ENCODE measurements at regions not wholly inside any gene's neighbourhood (a gene's known extent, or its start where the extent isn't known, plus 50 kb on each side); places are given as distances from the start of the nearest gene placed in this dataset.

DNA sequence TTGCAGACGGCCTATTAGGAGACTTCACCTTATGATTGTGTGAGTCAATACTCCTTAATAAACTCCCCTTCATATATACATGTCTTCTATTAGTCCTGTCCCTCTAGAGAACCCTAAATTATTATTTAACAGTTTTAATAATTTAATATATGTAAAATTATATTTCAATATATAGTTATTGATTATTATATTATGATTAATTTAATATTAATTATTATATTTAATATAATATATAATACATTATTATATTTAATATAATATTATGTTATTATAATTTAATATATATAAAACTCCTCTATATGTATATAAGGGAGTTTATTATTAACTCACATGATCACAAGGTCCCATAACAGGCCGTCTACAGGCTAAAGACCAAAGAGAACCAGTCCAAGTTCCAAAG, 533.2 kb downstream of the ARAP2 start:
- no peak for TF ChIP-seq POLR2A (IDR thresholded peaks at IDR 0.05)
- no peak for TF ChIP-seq POLR2AphosphoS5 (IDR thresholded peaks at IDR 0.05)
- TF ChIP-seq, protein P1, sequence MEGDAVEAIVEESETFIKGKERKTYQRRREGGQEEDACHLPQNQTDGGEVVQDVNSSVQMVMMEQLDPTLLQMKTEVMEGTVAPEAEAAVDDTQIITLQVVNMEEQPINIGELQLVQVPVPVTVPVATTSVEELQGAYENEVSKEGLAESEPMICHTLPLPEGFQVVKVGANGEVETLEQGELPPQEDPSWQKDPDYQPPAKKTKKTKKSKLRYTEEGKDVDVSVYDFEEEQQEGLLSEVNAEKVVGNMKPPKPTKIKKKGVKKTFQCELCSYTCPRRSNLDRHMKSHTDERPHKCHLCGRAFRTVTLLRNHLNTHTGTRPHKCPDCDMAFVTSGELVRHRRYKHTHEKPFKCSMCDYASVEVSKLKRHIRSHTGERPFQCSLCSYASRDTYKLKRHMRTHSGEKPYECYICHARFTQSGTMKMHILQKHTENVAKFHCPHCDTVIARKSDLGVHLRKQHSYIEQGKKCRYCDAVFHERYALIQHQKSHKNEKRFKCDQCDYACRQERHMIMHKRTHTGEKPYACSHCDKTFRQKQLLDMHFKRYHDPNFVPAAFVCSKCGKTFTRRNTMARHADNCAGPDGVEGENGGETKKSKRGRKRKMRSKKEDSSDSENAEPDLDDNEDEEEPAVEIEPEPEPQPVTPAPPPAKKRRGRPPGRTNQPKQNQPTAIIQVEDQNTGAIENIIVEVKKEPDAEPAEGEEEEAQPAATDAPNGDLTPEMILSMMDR (IDR thresholded peaks at IDR 0.05), result no peak
- Histone ChIP-seq H3K36me3 (no peaks in the 10 kb centered on the region), H3K27me3 (no peaks in the 10 kb centered on the region), H3K4me1 (no peaks in the 10 kb centered on the region), H3K4me3 (no peak overlapping the region), H3K27ac (no peak overlapping the region), H3K9me3 (peaks cover 15 to 27% of the 10 kb centered on the region in 2 donors)
- no peak for DNase-seq (ENCODE audit: low spot score in 2 of 2)
- intact Hi-C loops (cut with DNase I; ENCODE audit: low total_unique reads), result no loop called here

DNA sequence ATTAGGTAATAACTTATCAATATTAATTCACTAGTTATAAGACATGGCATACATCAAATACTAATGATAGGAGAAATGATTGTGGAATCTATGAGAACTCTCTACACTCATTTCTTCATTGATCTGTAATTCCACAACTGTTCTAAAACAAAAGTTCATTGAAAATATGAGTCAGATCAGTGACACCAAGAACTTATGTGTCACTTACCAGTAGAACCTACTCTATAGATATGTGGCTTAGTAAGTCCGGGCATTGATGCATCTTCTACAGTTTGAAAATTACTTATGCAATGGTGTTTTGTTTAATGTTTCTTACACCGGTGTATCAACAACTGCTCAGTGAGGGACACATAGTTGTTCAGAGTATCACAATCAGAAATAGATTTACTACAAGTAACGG, 520.3 kb downstream of the ARAP2 start:
- H3K9me3 ChIP-seq, result no peaks in the 10 kb centered on the region
- H3K36me3 ChIP-seq, result no peaks in the 10 kb centered on the region
- H3K4me1 ChIP-seq, result no peaks in the 10 kb centered on the region
- no peak for DNase-seq (ENCODE audit: low spot score in 2 of 2)
- no peak overlapping the region for H3K27ac ChIP-seq
- H3K27me3 ChIP-seq, result no peaks in the 10 kb centered on the region
- H3K4me3 ChIP-seq, result no peak overlapping the region
- TF ChIP-seq POLR2A (IDR thresholded peaks at IDR 0.05), result no peak
- TF ChIP-seq, protein P1 (IDR thresholded peaks at IDR 0.05), result no peak
- TF ChIP-seq POLR2AphosphoS5 (IDR thresholded peaks at IDR 0.05), result no peak
- intact Hi-C loops (cut with DNase I; ENCODE audit: low total_unique reads), result no loop called here

DNA sequence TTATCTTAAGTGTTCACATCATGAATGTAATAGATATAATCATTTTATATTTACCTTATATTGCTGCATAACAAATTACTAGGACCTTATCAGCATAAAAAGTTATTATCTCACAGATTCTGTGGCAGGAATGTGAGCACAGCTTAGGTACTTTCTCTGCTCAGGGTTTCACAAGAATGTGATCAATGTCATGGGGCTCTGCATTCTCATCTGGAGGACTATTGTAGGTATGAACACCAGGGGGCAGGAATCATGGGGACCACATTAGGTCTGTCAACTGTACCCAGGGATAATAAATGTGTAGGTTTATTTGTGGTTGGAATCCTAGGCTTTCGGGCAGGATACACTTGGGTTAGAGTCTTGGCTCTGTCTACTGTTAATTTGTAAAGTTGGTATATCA, 519.2 kb downstream of the ARAP2 start:
- Histone ChIP-seq H3K27me3 (no peaks in the 10 kb centered on the region), H3K4me3 (no peak overlapping the region), H3K27ac (no peak overlapping the region), H3K4me1 (no peaks in the 10 kb centered on the region), H3K36me3 (no peaks in the 10 kb centered on the region), H3K9me3 (no peaks in the 10 kb centered on the region)
- no peak for DNase-seq (ENCODE audit: low spot score in 2 of 2)
- intact Hi-C loops (cut with DNase I; ENCODE audit: low total_unique reads), result no loop called here
- TF ChIP-seq POLR2AphosphoS5 (IDR thresholded peaks at IDR 0.05), result no peak
- no peak for TF ChIP-seq POLR2A (IDR thresholded peaks at IDR 0.05)
- TF ChIP-seq, protein P1 (IDR thresholded peaks at IDR 0.05), result no peak

DNA sequence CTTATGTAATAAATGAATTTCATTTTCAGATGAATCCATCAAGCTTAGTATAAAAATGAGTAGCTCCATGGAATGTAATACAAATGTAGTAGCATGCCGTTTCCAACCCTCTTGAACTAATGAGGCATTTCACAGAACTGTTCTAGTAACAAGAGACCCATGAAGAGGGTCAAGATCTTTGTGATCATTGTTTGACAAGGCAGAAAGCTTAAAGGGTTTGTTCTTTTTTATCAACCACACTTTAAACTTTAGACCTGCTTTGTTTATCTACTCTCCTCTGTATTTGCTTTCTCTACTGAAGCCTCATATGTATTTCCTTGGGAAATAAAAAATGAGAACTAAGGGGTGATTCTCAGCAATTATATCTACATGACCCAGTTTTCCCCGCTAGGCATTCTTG, 513.9 kb downstream of the ARAP2 start:
- Histone ChIP-seq H3K4me1 (no peaks in the 10 kb centered on the region), H3K36me3 (no peaks in the 10 kb centered on the region), H3K4me3 (no peak overlapping the region), H3K9me3 (peaks cover 0 to 11% of the 10 kb centered on the region in 2 donors), H3K27me3 (no peaks in the 10 kb centered on the region), H3K27ac (no peak overlapping the region)
- intact Hi-C loops (cut with DNase I; ENCODE audit: low total_unique reads), result no loop called here
- DNase-seq (ENCODE audit: low spot score in 2 of 2), result no peak
- TF ChIP-seq POLR2A (IDR thresholded peaks at IDR 0.05) (no peak), POLR2AphosphoS5 (IDR thresholded peaks at IDR 0.05) (no peak)
- TF ChIP-seq, protein P1 (IDR thresholded peaks at IDR 0.05), result no peak

DNA sequence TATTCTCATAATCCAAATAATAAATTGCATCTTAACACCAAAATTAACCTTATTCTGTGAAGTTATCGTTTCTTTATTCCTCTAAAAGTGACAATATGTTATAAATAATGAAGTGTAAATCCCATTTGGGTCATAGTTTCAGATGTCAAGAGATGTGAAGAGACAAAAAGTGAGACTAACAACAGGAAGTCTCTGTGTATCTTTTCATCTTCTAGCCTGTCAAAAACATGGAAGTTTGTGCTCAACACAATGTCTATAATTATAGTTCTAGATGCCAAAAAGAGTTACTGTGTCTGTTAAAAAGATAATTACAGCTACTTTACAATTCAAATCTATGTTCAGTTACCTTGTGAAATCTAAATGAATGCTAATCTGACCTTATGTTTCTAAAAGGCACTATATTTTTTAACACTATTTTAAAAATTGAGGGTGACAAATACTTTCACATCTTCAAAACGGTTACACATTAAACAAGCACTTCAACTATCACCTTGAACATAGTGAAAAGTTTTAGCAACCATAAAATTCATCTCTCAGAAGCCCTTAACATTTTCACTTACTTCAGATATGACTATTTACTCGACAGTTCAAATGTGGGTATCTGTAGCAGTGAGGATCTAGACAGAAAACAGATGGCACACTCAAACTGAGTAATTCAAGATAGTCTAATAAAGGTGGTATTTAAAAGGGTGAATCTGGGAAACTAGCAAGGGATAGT, 509.8 kb downstream of the ARAP2 start:
- Histone ChIP-seq H3K27ac (no peak overlapping the region), H3K4me3 (no peak overlapping the region), H3K36me3 (no peaks in the 10 kb centered on the region), H3K9me3 (peaks cover 0 to 14% of the 10 kb centered on the region in 2 donors), H3K27me3 (no peaks in the 10 kb centered on the region), H3K4me1 (no peaks in the 10 kb centered on the region)
- DNase-seq (ENCODE audit: low spot score in 2 of 2), result no peak
- TF ChIP-seq, protein P1 (IDR thresholded peaks at IDR 0.05), result no peak
- TF ChIP-seq POLR2AphosphoS5 (IDR thresholded peaks at IDR 0.05) (no peak), POLR2A (IDR thresholded peaks at IDR 0.05) (no peak)
- intact Hi-C loops (cut with DNase I; ENCODE audit: low total_unique reads), result no loop called here
